H1 (cell line): ENCODE measurements at regions not wholly inside any gene's neighbourhood (a gene's known extent, or its start where the extent isn't known, plus 50 kb on each side); places are given as distances from the start of the nearest gene placed in this dataset.

Experiments used
- CTCF ChIA-PET: fragments of 300-600 bp; sonication (Branson Sonifier 250); formaldehyde crosslinking; loops from one replicate; lab custom pipeline; 2021; ENCODE audit not compliant: partially characterized antibody; lab: Charles Lee
- POLR2A ChIA-PET: fragments of 300-600 bp; sonication (Branson Sonifier 250); formaldehyde crosslinking; loops from one replicate; lab custom pipeline; 2021; ENCODE audit warnings: inconsistent platforms; ENCODE audit not compliant: partially characterized antibody; lab: Charles Lee
- DNase-seq, 2 experiments: peaks; one replicate each; pipeline versions ENCODE4 v3.0.0 to v3.0.0-alpha.2; 2010 to 2022; ENCODE audit warnings: low spot score in 2 of 2, low read depth in 1 of 2, mixed read lengths in 1 of 2
- FAIRE-seq: peaks from 2 replicates; lab custom pipeline; 2011; peaks lifted over from hg19 to GRCh38; lab: Jason Lieb, UNC
- H2AFZ ChIP-seq: 2 replicates; pipeline ENCODE4 v1.8.1; 2012; ENCODE audit warnings: low read length, inconsistent platforms
- H2AK5ac ChIP-seq: 2 replicates; pipeline ENCODE4 v1.6.1; 2013; ENCODE audit warnings: low read depth, low read length
- H2BK120ac ChIP-seq: replicated peaks from 2 replicates; pipeline ENCODE3; 2013; ENCODE audit warnings: low read depth, low read length, inconsistent platforms
- H2BK12ac ChIP-seq: 2 replicates; pipeline ENCODE4 v1.6.1; 2013; ENCODE audit warnings: low read depth, low read length
- H2BK15ac ChIP-seq: 2 replicates; pipeline ENCODE4 v1.6.1; 2013; ENCODE audit warnings: low read length
- H2BK20ac ChIP-seq: 2 replicates; pipeline ENCODE4 v1.6.1; 2013; ENCODE audit warnings: low read length
- H2BK5ac ChIP-seq: 2 replicates; pipeline ENCODE4 v1.6.1; 2013; ENCODE audit warnings: low read depth, low read length
- H3K14ac ChIP-seq: 2 replicates; pipeline ENCODE4 v1.6.1; 2013; ENCODE audit warnings: inconsistent platforms; ENCODE audit not compliant: insufficient read length
- H3K18ac ChIP-seq: 2 replicates; pipeline ENCODE4 v1.6.1; 2013; ENCODE audit warnings: low read length; ENCODE audit errors: extremely low read depth
- H3K23ac ChIP-seq: 2 replicates; pipeline ENCODE4 v1.6.1; 2013; ENCODE audit warnings: inconsistent platforms; ENCODE audit not compliant: insufficient read length
- H3K23me2 ChIP-seq: 2 replicates; pipeline ENCODE4 v1.6.1; 2013; ENCODE audit warnings: low read depth, low read length
- H3K27ac ChIP-seq: 2 replicates; pipeline ENCODE4 v1.6.1; 2011; ENCODE audit warnings: low read depth, low read length, inconsistent platforms
- H3K27me3 ChIP-seq, 4 experiments: replicated peaks in 1 of 4; 1 replicate in 1 of 4; 2 replicates in 3 of 4; pipeline versions ENCODE4 v1.6.1 to v1.8.1; 2011 to 2013; ENCODE audit warnings: low read length in 3 of 4, mild to moderate bottlenecking in 3 of 4, inconsistent platforms in 2 of 4, mixed read lengths in 2 of 4, moderate library complexity in 1 of 4; ENCODE audit not compliant: control insufficient read depth in 3 of 4, insufficient read depth in 3 of 4; ENCODE audit errors: extremely low read depth in 1 of 4
- H3K36me3 ChIP-seq, 4 experiments: 2 replicates each; pipeline versions ENCODE4 v1.6.1 to v1.8.1; 2011 to 2013; ENCODE audit warnings: mild to moderate bottlenecking in 4 of 4, low read length in 3 of 4, moderate library complexity in 2 of 4, control low read depth in 1 of 4, inconsistent platforms in 1 of 4; ENCODE audit not compliant: insufficient read depth in 4 of 4, control insufficient read depth in 2 of 4
- H3K4ac ChIP-seq: replicated peaks from 2 replicates; pipeline ENCODE3; 2013; ENCODE audit warnings: low read length, low read depth, mixed read lengths, inconsistent platforms; ENCODE audit not compliant: insufficient read length
- H3K4me1 ChIP-seq, 4 experiments: replicated peaks in 1 of 4; 1 replicate in 1 of 4; 2 replicates in 3 of 4; pipeline versions ENCODE4 v1.6.1 to v1.8.1; 2011 to 2013; ENCODE audit warnings: low read length in 3 of 4, inconsistent platforms in 2 of 4, mixed read lengths in 1 of 4; ENCODE audit not compliant: insufficient read depth in 4 of 4, control insufficient read depth in 3 of 4
- H3K4me2 ChIP-seq, 2 experiments: 2 replicates each; pipeline versions ENCODE4 v1.6.1 to v1.8.1; 2011 to 2013; ENCODE audit warnings: low read depth in 2 of 2, low read length in 2 of 2, control low read depth in 1 of 2, inconsistent platforms in 1 of 2, mild to moderate bottlenecking in 1 of 2; ENCODE audit not compliant: insufficient read depth in 1 of 2
- H3K4me3 ChIP-seq, 4 experiments: fragments of 200-600, 300-600 bp in 1 of 4; sonication (generic), shearing (Covaris generic), sonication (Bioruptor Twin) in 1 of 4; 2 replicates each; pipeline versions ENCODE4 v1.5.1 to v1.8.1; 2011 to 2016; ENCODE audit warnings: low read length in 4 of 4, low read depth in 3 of 4, control low read depth in 2 of 4, inconsistent platforms in 2 of 4, mild to moderate bottlenecking in 2 of 4, mixed read lengths in 1 of 4, moderate library complexity in 1 of 4; ENCODE audit not compliant: insufficient read depth in 2 of 4; ENCODE audit errors: extremely low read depth in 1 of 4
- H3K56ac ChIP-seq: replicated peaks from 2 replicates; pipeline ENCODE3; 2013; ENCODE audit warnings: low read depth, mild to moderate bottlenecking, mixed read lengths, low read length, inconsistent platforms; ENCODE audit not compliant: insufficient read length
- H3K79me1 ChIP-seq: 2 replicates; pipeline ENCODE4 v1.6.1; 2013; ENCODE audit warnings: low read depth, low read length, control low read depth
- H3K79me2 ChIP-seq, 2 experiments: 2 replicates each; pipeline versions ENCODE4 v1.6.1 to v1.8.1; 2012 to 2013; ENCODE audit warnings: low read length in 2 of 2, mild to moderate bottlenecking in 2 of 2, inconsistent platforms in 1 of 2; ENCODE audit not compliant: insufficient read depth in 2 of 2, control insufficient read depth in 1 of 2
- H3K9ac ChIP-seq, 4 experiments: replicated peaks in 1 of 4; 1 replicate in 1 of 4; 2 replicates in 3 of 4; pipeline versions ENCODE4 v1.6.1 to v1.8.1; 2011 to 2013; ENCODE audit warnings: low read depth in 3 of 4, low read length in 3 of 4, control low read depth in 2 of 4, mild to moderate bottlenecking in 2 of 4, moderate library complexity in 2 of 4, inconsistent platforms in 1 of 4; ENCODE audit errors: extremely low read depth in 1 of 4
- H3K9me3 ChIP-seq, 2 experiments: 2 replicates each; pipeline versions ENCODE4 v1.6.1 to v1.8.1; 2012 to 2013; ENCODE audit warnings: mild to moderate bottlenecking in 2 of 2, moderate library complexity in 2 of 2, control low read depth in 1 of 2, inconsistent platforms in 1 of 2, low read depth in 1 of 2, low read length in 1 of 2, mixed read lengths in 1 of 2; ENCODE audit not compliant: insufficient read depth in 2 of 2
- H4K20me1 ChIP-seq, 2 experiments: replicated peaks in 1 of 2; 2 replicates each; pipeline versions ENCODE3 to v1.8.1; 2011 to 2013; ENCODE audit warnings: inconsistent platforms in 2 of 2, low read length in 2 of 2, mild to moderate bottlenecking in 1 of 2; ENCODE audit not compliant: insufficient read depth in 2 of 2, control insufficient read depth in 1 of 2
- H4K5ac ChIP-seq: 2 replicates; pipeline ENCODE4 v1.6.1; 2013; ENCODE audit warnings: low read length, low read depth, mixed read lengths, inconsistent platforms; ENCODE audit not compliant: insufficient read length
- H4K8ac ChIP-seq: 2 replicates; pipeline ENCODE4 v1.8.0; 2013; ENCODE audit warnings: mild to moderate bottlenecking, moderate library complexity, low read length, inconsistent platforms; ENCODE audit not compliant: insufficient read depth; ENCODE audit errors: extremely low read depth
- H4K91ac ChIP-seq: replicated peaks from 2 replicates; pipeline ENCODE3; 2013; ENCODE audit warnings: low read length, mixed read lengths, inconsistent platforms; ENCODE audit not compliant: insufficient read length
- CBX5 ChIP-seq: fragments of 300-800, 300-1000 bp; sonication (generic); IDR thresholded peaks from 2 replicates; pipeline ENCODE4 v1.7.1; 2016; ENCODE audit warnings: antibody characterized with exemption, low read length, low read depth
- CREB1 ChIP-seq: IDR thresholded peaks from 2 replicates; pipeline ENCODE4 v1.6.1; 2012; ENCODE audit warnings: inconsistent platforms
- JUN ChIP-seq: IDR thresholded peaks from 2 replicates; pipeline ENCODE4 v1.6.1; 2011; ENCODE audit warnings: low read depth, mild to moderate bottlenecking, improper control_type of control experiment, low read length
- POLR2AphosphoS5 ChIP-seq: IDR thresholded peaks from 2 replicates; pipeline ENCODE4 v1.6.1; 2011; ENCODE audit warnings: low read depth, low read length
- RAD21 ChIP-seq, 2 experiments: IDR thresholded peaks in 1 of 2; conservative IDR thresholded peaks in 1 of 2; 2 replicates each; pipeline ENCODE4 v1.6.1; 2011; ENCODE audit warnings: low read depth in 2 of 2, low read length in 2 of 2, improper control_type of control experiment in 1 of 2, inconsistent platforms in 1 of 2, mild to moderate bottlenecking in 1 of 2, moderate library complexity in 1 of 2
- RXRA ChIP-seq: IDR thresholded peaks from 2 replicates; pipeline ENCODE4 v1.6.1; 2011; ENCODE audit warnings: low read depth, mild to moderate bottlenecking, low read length, moderate library complexity; ENCODE audit not compliant: insufficient read depth
- SAP30 ChIP-seq: fragments of 300-600 bp; sonication (generic); IDR thresholded peaks from 2 replicates; pipeline ENCODE4 v1.7.1; 2012; ENCODE audit warnings: low read length, moderate library complexity, mild to moderate bottlenecking, inconsistent platforms; ENCODE audit not compliant: insufficient read depth, insufficient replicate concordance
- SP1 ChIP-seq: IDR thresholded peaks from 2 replicates; pipeline ENCODE4 v1.6.1; 2011; ENCODE audit warnings: low read depth, low read length
- SUZ12 ChIP-seq: fragments of 200-600 bp; sonication (generic); IDR thresholded peaks from 2 replicates; pipeline ENCODE4 v1.6.1; 2012; ENCODE audit warnings: mild to moderate bottlenecking, inconsistent platforms, low read length, moderate library complexity, mixed read lengths
- TAF7 ChIP-seq: optimal IDR thresholded peaks from 2 replicates; pipeline ENCODE3; 2011; ENCODE audit warnings: low read depth, mild to moderate bottlenecking, inconsistent platforms, low read length, moderate library complexity, borderline replicate concordance
- TBP ChIP-seq: IDR thresholded peaks from 2 replicates; pipeline ENCODE4 v1.6.1; 2011; ENCODE audit warnings: low read depth, low read length, improper control_type of control experiment
- WGBS, 2 experiments: shearing (Covaris generic) in 1 of 2; methylation state at CpG; one replicate each; pipeline versions ENCODE4 v1.1.6 to v1.1.7; 2013 to 2015; ENCODE audit warnings: low lambda C conversion rate in 2 of 2, mixed read lengths in 2 of 2, inconsistent platforms in 1 of 2, low coverage in 1 of 2, missing lambda C conversion rate in 1 of 2; ENCODE audit not compliant: insufficient replicate concordance in 2 of 2, insufficient coverage in 1 of 2, insufficient read length in 1 of 2; ENCODE audit errors: extremely low coverage in 1 of 2, missing lambda C conversion rate in 1 of 2; 5-methylcytosine and 5-hydroxymethylcytosine counted together
- TF ChIP-seq, protein P1 (sequence below): IDR thresholded peaks from 2 replicates; pipeline ENCODE4 v1.6.1; 2011; ENCODE audit warnings: low read length, improper control_type of control experiment

DNA sequence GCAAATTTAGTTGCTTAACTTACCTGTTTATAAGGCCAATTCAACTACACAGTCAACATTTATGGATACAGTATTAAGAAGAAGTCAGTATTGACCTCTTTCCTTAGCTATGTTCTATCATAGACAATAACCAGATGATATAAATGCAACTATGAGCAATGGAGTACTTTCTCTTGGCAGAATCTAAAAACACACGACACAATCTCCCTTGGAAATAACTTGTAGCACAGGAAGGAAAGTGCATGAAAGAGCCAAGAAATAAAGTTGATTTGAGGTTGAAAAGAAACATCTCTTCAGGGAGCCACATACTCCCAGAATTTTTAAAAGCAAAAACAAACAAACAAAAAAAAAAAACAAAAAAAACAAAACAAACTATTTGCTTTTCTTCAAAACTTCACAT is 145.0 kb downstream of the EVA1A start:
- H3K27me3 ChIP-seq, result no peaks in the 10 kb centered on the region
- H3K27ac ChIP-seq, result no peak overlapping the region
- no peak overlapping the region for H3K9ac ChIP-seq
- H3K4me2 ChIP-seq, result no peak overlapping the region
- H3K4me1 ChIP-seq, result peaks cover 0 to 3% (median 0%) of the 10 kb centered on the region in 4 experiments; a peak in 1 of 7 replicates
- FAIRE-seq (no peak), DNase-seq (no peak)
- CTCF ChIA-PET, result no interaction called here
- no peak overlapping the region for H2BK12ac ChIP-seq
- H2BK15ac ChIP-seq, result no peak overlapping the region
- H3K9me3 ChIP-seq, result no peaks in the 10 kb centered on the region
- H2BK120ac ChIP-seq, result no peak overlapping the region
- H3K4ac ChIP-seq, result no peak overlapping the region
- H3K23me2 ChIP-seq, result no peaks in the 10 kb centered on the region
- H3K36me3 ChIP-seq, result no peaks in the 10 kb centered on the region
- no peak overlapping the region for H3K18ac ChIP-seq
- H3K79me1 ChIP-seq, result no peaks in the 10 kb centered on the region
- WGBS, 2 experiments, result 94% methylated on average over 1 of the region's 1 CpG; no CpG with 5 or more reads in 1 of the 2 experiments
- POLR2A ChIA-PET, result no interaction called here
- no peak overlapping the region for H2AFZ ChIP-seq
- H4K20me1 ChIP-seq, result no peaks in the 10 kb centered on the region
- no peak overlapping the region for H3K14ac ChIP-seq
- H3K23ac ChIP-seq, result no peak overlapping the region
- H2BK5ac ChIP-seq, result no peak overlapping the region
- H3K4me3 ChIP-seq, result no peak overlapping the region
- no peak overlapping the region for H2AK5ac ChIP-seq
- H2BK20ac ChIP-seq, result no peak overlapping the region
- H3K56ac ChIP-seq, result no peak overlapping the region
- no peaks in the 10 kb centered on the region for H3K79me2 ChIP-seq
- H4K91ac ChIP-seq, result no peak overlapping the region
- H4K8ac ChIP-seq, result no peak overlapping the region
- no peak overlapping the region for H4K5ac ChIP-seq
- TF ChIP-seq SAP30 (no peak), SUZ12 (no peak), RAD21 (IDR thresholded peaks at IDR 0.05 in 1 of 2, conservative IDR thresholded peaks at IDR 0.05 in 1 of 2; ENCODE audit: low read depth in 2 of 2, low read length in 2 of 2) (no peak), RXRA (no peak), CREB1 (no peak), JUN (no peak), SP1 (no peak), TBP (no peak), TAF7 (no peak), POLR2AphosphoS5 (no peak), CBX5 (no peak)
- TF ChIP-seq, protein P1, sequence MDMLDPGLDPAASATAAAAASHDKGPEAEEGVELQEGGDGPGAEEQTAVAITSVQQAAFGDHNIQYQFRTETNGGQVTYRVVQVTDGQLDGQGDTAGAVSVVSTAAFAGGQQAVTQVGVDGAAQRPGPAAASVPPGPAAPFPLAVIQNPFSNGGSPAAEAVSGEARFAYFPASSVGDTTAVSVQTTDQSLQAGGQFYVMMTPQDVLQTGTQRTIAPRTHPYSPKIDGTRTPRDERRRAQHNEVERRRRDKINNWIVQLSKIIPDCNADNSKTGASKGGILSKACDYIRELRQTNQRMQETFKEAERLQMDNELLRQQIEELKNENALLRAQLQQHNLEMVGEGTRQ, result no peak
